HepG2 (cell line): ENCODE measurements at regions not wholly inside any gene's neighbourhood (a gene's known extent, or its start where the extent isn't known, plus 50 kb on each side); places are given as distances from the start of the nearest gene placed in this dataset.

Experiments
- ETV5 ChIP-seq: IDR thresholded peaks from 2 replicates; pipeline ENCODE4 v1.6.1; 2018; ENCODE audit warnings: missing biosample characterization, missing genetic modification reagents, inconsistent platforms, borderline replicate concordance
- FOXP1 ChIP-seq, 2 experiments: fragments of 450-650 bp in 1 of 2; IDR thresholded peaks; 2 replicates each; pipeline ENCODE4 v1.6.1; 2017 to 2018; ENCODE audit warnings: antibody characterized with exemption in 1 of 2
- FOXP4 ChIP-seq: sonication (generic); formaldehyde crosslinking; IDR thresholded peaks from 2 replicates; pipeline ENCODE4 v1.4.0; 2020; ENCODE audit warnings: missing genetic modification reagents
- IRX3 ChIP-seq: sonication (generic); formaldehyde crosslinking; IDR thresholded peaks from 2 replicates; pipeline ENCODE4 v1.8.1; 2023; ENCODE audit warnings: mild to moderate bottlenecking, low read depth, missing genetic modification reagents, borderline replicate concordance
- KLF16 ChIP-seq, 2 experiments: sonication (generic) in 1 of 2; formaldehyde crosslinking in 1 of 2; IDR thresholded peaks; 2 replicates each; pipeline versions ENCODE4 v1.6.1 to v1.8.0; 2016 to 2023; ENCODE audit warnings: missing genetic modification reagents in 2 of 2, missing compliant biosample characterization in 1 of 2
- MATR3 ChIP-seq: sonication (generic); formaldehyde crosslinking; IDR thresholded peaks from 2 replicates; pipeline ENCODE4 v1.4.0; 2020; ENCODE audit warnings: missing genetic modification reagents
- NCOA2 ChIP-seq: sonication (generic); formaldehyde crosslinking; IDR thresholded peaks from 2 replicates; pipeline ENCODE4 v1.8.0; 2022; ENCODE audit warnings: inconsistent platforms
- NFE2 ChIP-seq: sonication (generic); formaldehyde crosslinking; IDR thresholded peaks from 2 replicates; pipeline ENCODE4 v1.4.0; 2020; ENCODE audit warnings: missing genetic modification reagents
- NR2F2 ChIP-seq: IDR thresholded peaks from 2 replicates; pipeline ENCODE4 v1.6.1; 2012; ENCODE audit warnings: low read depth, inconsistent platforms, borderline replicate concordance
- POLR2G ChIP-seq: fragments of 200-400 bp; formaldehyde crosslinking; IDR thresholded peaks from 2 replicates; pipeline ENCODE4 v1.6.1; 2018; ENCODE audit warnings: mild to moderate bottlenecking, low read depth, low read length, moderate library complexity
- RARG ChIP-seq: sonication (generic); formaldehyde crosslinking; IDR thresholded peaks from 2 replicates; pipeline ENCODE4 v1.4.0; 2020; ENCODE audit warnings: low read depth, mild to moderate bottlenecking, missing genetic modification reagents
- SOX5 ChIP-seq: IDR thresholded peaks from 2 replicates; pipeline ENCODE4 v1.6.1; 2016; ENCODE audit warnings: borderline replicate concordance
- SRY ChIP-seq: sonication (generic); formaldehyde crosslinking; IDR thresholded peaks from 2 replicates; pipeline ENCODE4 v1.8.0; 2022; ENCODE audit warnings: mild to moderate bottlenecking, missing genetic modification reagents
- TFAP4 ChIP-seq: sonication (generic); IDR thresholded peaks from 2 replicates; pipeline ENCODE4 v1.6.1; 2016; ENCODE audit warnings: low read depth, borderline replicate concordance
- TIGD3 ChIP-seq: sonication (generic); formaldehyde crosslinking; IDR thresholded peaks from 2 replicates; pipeline ENCODE4 v1.5.1; 2020; ENCODE audit warnings: mild to moderate bottlenecking, missing genetic modification reagents, borderline replicate concordance
- ZFP36 ChIP-seq: fragments of 150-350 bp; IDR thresholded peaks from 2 replicates; pipeline ENCODE4 v1.6.1; 2018; ENCODE audit warnings: borderline replicate concordance, low read length, low read depth; ENCODE audit not compliant: partially characterized antibody
- ZKSCAN8 ChIP-seq: IDR thresholded peaks from 2 replicates; pipeline ENCODE4 v1.6.1; 2016; ENCODE audit warnings: borderline replicate concordance, missing genetic modification reagents, missing compliant biosample characterization
- ZNF124 ChIP-seq: sonication (generic); formaldehyde crosslinking; IDR thresholded peaks from 2 replicates; pipeline ENCODE4 v1.4.0; 2020; ENCODE audit warnings: missing genetic modification reagents
- ZNF160 ChIP-seq: sonication (generic); formaldehyde crosslinking; IDR thresholded peaks from 2 replicates; pipeline ENCODE4 v1.8.0; 2022; ENCODE audit warnings: mild to moderate bottlenecking, inconsistent platforms, missing genetic modification reagents
- ZNF225 ChIP-seq: sonication (generic); formaldehyde crosslinking; IDR thresholded peaks from 2 replicates; pipeline ENCODE4 v1.4.0; 2020; ENCODE audit warnings: mild to moderate bottlenecking, missing genetic modification reagents
- ZNF275 ChIP-seq: sonication (generic); formaldehyde crosslinking; IDR thresholded peaks from 2 replicates; pipeline ENCODE4 v1.8.0; 2022; ENCODE audit warnings: missing genetic modification reagents, mild to moderate bottlenecking, inconsistent platforms, borderline replicate concordance
- ZNF432 ChIP-seq: sonication (generic); formaldehyde crosslinking; IDR thresholded peaks from 2 replicates; pipeline ENCODE4 v1.5.0; 2020; ENCODE audit warnings: missing genetic modification reagents, mild to moderate bottlenecking, borderline replicate concordance
- ZNF441 ChIP-seq: sonication (generic); formaldehyde crosslinking; IDR thresholded peaks from 2 replicates; pipeline ENCODE4 v1.7.0; 2021; ENCODE audit warnings: missing genetic modification reagents, borderline replicate concordance
- ZNF562 ChIP-seq: sonication (generic); formaldehyde crosslinking; IDR thresholded peaks from 2 replicates; pipeline ENCODE4 v1.8.0; 2022; ENCODE audit warnings: missing genetic modification reagents, borderline replicate concordance
- ZNF709 ChIP-seq: sonication (generic); formaldehyde crosslinking; IDR thresholded peaks from 2 replicates; pipeline ENCODE4 v1.5.0; 2020; ENCODE audit warnings: mild to moderate bottlenecking, missing genetic modification reagents
- ZNF790 ChIP-seq: sonication (generic); formaldehyde crosslinking; IDR thresholded peaks from 2 replicates; pipeline ENCODE4 v1.8.0; 2022; ENCODE audit warnings: missing genetic modification reagents, mild to moderate bottlenecking, borderline replicate concordance

- TF ChIP-seq ETV5 (CRISPR knock-in tag): peak; percentile 38; the same call in 1 of the 2 replicates
- no peak for TF ChIP-seq ZNF790
- peak; percentile 23; the same call in 1 of the 2 replicates for TF ChIP-seq TFAP4
- TF ChIP-seq ZNF160 (CRISPR knock-in tag): no peak
- no peak for TF ChIP-seq ZNF124 (CRISPR knock-in tag)
- TF ChIP-seq NR2F2: no peak
- TF ChIP-seq FOXP1 (IDR thresholded peaks at IDR 0.05): no peak
- peak; percentile 73 for TF ChIP-seq FOXP1 (CRISPR knock-in tag; IDR thresholded peaks at IDR 0.05)
- no peak for TF ChIP-seq ZNF709 (CRISPR knock-in tag)
- TF ChIP-seq SOX5 (CRISPR knock-in tag): peak; percentile 40; the same call in 1 of the 2 replicates
- no peak for TF ChIP-seq ZNF432 (CRISPR knock-in tag)
- peak; percentile 86 for TF ChIP-seq FOXP4 (CRISPR knock-in tag)
- TF ChIP-seq SRY: no peak
- 0 out of 4 replicates have a peak, but pooled peaks of 1 of the 2 experiments have one; percentile 48 for TF ChIP-seq KLF16 (CRISPR knock-in tag; IDR thresholded peaks at IDR 0.05)
- TF ChIP-seq ZNF225 (CRISPR knock-in tag): no peak
- TF ChIP-seq IRX3: no peak
- TF ChIP-seq ZNF275 (CRISPR knock-in tag): no peak
- TF ChIP-seq RARG (CRISPR knock-in tag): no peak
- TF ChIP-seq POLR2G: no peak
- TF ChIP-seq NFE2 (CRISPR knock-in tag): no peak
- no peak for TF ChIP-seq TIGD3 (CRISPR knock-in tag)
- TF ChIP-seq ZNF562 (CRISPR knock-in tag): no peak
- no peak for TF ChIP-seq ZKSCAN8
- 0 out of 2 replicates have a peak, but pooled peaks have one; percentile 36 for TF ChIP-seq ZNF441 (CRISPR knock-in tag)
- no peak for TF ChIP-seq MATR3 (CRISPR knock-in tag)
- TF ChIP-seq ZFP36: no peak
- no peak for TF ChIP-seq NCOA2 (CRISPR knock-in tag)
Observed at GRCh38 chr2:207408086-207408794, 121.5 kb upstream of the CREB1 start (continued).
